Endothelial cell of umbilical vein (primary cell): ENCODE measurements at regions not wholly inside any gene's neighbourhood (a gene's known extent, or its start where the extent isn't known, plus 50 kb on each side); places are given as distances from the start of the nearest gene placed in this dataset.

ENCODE experiments used
- BruUV-seq: library from RNA; stranded (reverse); fragments of 400-500 nt; replicated peaks from 2 replicates; lab custom pipeline; 2021; lab: Mats Ljungman, UMichigan
- CTCF ChIA-PET: fragments of 300-600, 350-600 bp; sonication (Branson Sonifier 250); formaldehyde crosslinking; loops from one replicate; lab custom pipeline; 2021; ENCODE audit warnings: antibody characterized with exemption, inconsistent platforms; lab: Charles Lee
- POLR2A ChIA-PET: fragments of 300-600, 350-600 bp; sonication (Branson Sonifier 250); formaldehyde crosslinking; loops from one replicate; lab custom pipeline; 2021; ENCODE audit warnings: antibody characterized with exemption, inconsistent platforms; lab: Charles Lee
- DNase-seq: peaks from one replicate; pipeline ENCODE4 v3.0.0-alpha.2; 2011; ENCODE audit warnings: low read depth, low spot score
- FAIRE-seq: peaks from 2 replicates; lab custom pipeline; 2011; peaks lifted over from hg19 to GRCh38; lab: Jason Lieb, UNC
- H2AFZ ChIP-seq: 2 replicates; pipeline ENCODE4 v1.6.0; 2012; ENCODE audit warnings: low read depth, low read length, control low read depth, inconsistent platforms
- H3K27ac ChIP-seq: 2 replicates; pipeline ENCODE4 v1.5.1; 2011; ENCODE audit warnings: low read depth, mild to moderate bottlenecking, control low read depth, low read length, moderate library complexity; ENCODE audit not compliant: insufficient read depth
- H3K27me3 ChIP-seq, 2 experiments: 2 replicates each; pipeline versions ENCODE4 v1.6.0 to v1.6.1; 2011; ENCODE audit warnings: low read length in 2 of 2, mixed read lengths in 1 of 2; ENCODE audit not compliant: control insufficient read depth in 2 of 2, insufficient read depth in 2 of 2
- H3K36me3 ChIP-seq, 2 experiments: 2 replicates in 1 of 2; 3 replicates in 1 of 2; pipeline ENCODE4 v1.5.1; 2011; ENCODE audit warnings: low read length in 2 of 2, mild to moderate bottlenecking in 1 of 2, moderate library complexity in 1 of 2; ENCODE audit not compliant: control insufficient read depth in 2 of 2, insufficient read depth in 2 of 2; ENCODE audit errors: extremely low read depth in 1 of 2
- H3K4me1 ChIP-seq: 3 replicates; pipeline ENCODE4 v1.5.1; 2011; ENCODE audit warnings: mild to moderate bottlenecking, low read length; ENCODE audit not compliant: control insufficient read depth, insufficient read depth; ENCODE audit errors: extremely low read depth
- H3K4me2 ChIP-seq: 2 replicates; pipeline ENCODE4 v1.6.1; 2011; ENCODE audit warnings: low read length, control low read depth, mixed read lengths; ENCODE audit not compliant: insufficient read depth
- H3K4me3 ChIP-seq, 3 experiments: fragments of 200-600 bp in 1 of 3; sonication (generic), shearing (Covaris generic) in 1 of 3; replicated peaks in 1 of 3; 2 replicates each; pipeline ENCODE4 v1.5.1; 2011 to 2016; ENCODE audit warnings: control low read depth in 3 of 3, low read length in 3 of 3, mild to moderate bottlenecking in 2 of 3, inconsistent platforms in 1 of 3, low read depth in 1 of 3, moderate library complexity in 1 of 3; ENCODE audit not compliant: insufficient read depth in 1 of 3
- H3K79me2 ChIP-seq: 2 replicates; pipeline ENCODE4 v1.6.0; 2012; ENCODE audit warnings: low read length, inconsistent platforms; ENCODE audit not compliant: control insufficient read depth, insufficient read depth
- H3K9ac ChIP-seq: replicated peaks from 2 replicates; pipeline ENCODE3; 2011; ENCODE audit warnings: low read length, control low read depth; ENCODE audit not compliant: insufficient read depth; ENCODE audit errors: extremely low read depth
- H3K9me1 ChIP-seq: replicated peaks from 3 replicates; pipeline ENCODE4 v1.6.0; 2011; ENCODE audit warnings: mild to moderate bottlenecking, low read length; ENCODE audit not compliant: control insufficient read depth, insufficient read depth; ENCODE audit errors: extremely low read depth
- H3K9me3 ChIP-seq: replicated peaks from 2 replicates; pipeline ENCODE4 v1.5.1; 2012; ENCODE audit warnings: low read length, inconsistent platforms; ENCODE audit not compliant: control insufficient read depth, insufficient read depth
- H4K20me1 ChIP-seq: replicated peaks from 2 replicates; pipeline ENCODE3; 2011; ENCODE audit warnings: mild to moderate bottlenecking, low read length; ENCODE audit not compliant: control insufficient read depth, insufficient read depth; ENCODE audit errors: extremely low read depth
- EZH2 ChIP-seq: IDR thresholded peaks from 2 replicates; pipeline ENCODE4 v1.6.1; 2012; ENCODE audit warnings: borderline replicate concordance, low read depth, mild to moderate bottlenecking, moderate library complexity, low read length, inconsistent platforms; ENCODE audit not compliant: severe bottlenecking
- FOS ChIP-seq: IDR thresholded peaks from 2 replicates; pipeline ENCODE4 v1.6.1; 2011; ENCODE audit warnings: mild to moderate bottlenecking, low read length, moderate library complexity, borderline replicate concordance; ENCODE audit not compliant: insufficient read depth
- GATA2 ChIP-seq: IDR thresholded peaks from 2 replicates; pipeline ENCODE4 v1.7.0; 2011; ENCODE audit warnings: low read depth, mild to moderate bottlenecking, moderate library complexity, mixed read lengths, low read length; ENCODE audit not compliant: insufficient read length, insufficient read depth
- JUN ChIP-seq: IDR thresholded peaks from 2 replicates; pipeline ENCODE4 v1.6.1; 2011; ENCODE audit warnings: borderline replicate concordance, low read depth; ENCODE audit not compliant: insufficient read length, insufficient read depth
- MYC ChIP-seq: IDR thresholded peaks from one replicate; pipeline ENCODE4 v1.6.1; 2011; ENCODE audit warnings: mild to moderate bottlenecking, low read depth, low read length
- POLR2A ChIP-seq: IDR thresholded peaks from 2 replicates; pipeline ENCODE4 v1.6.1; 2012; ENCODE audit warnings: low read depth, mild to moderate bottlenecking, control low read depth, low read length
- POLR2AphosphoS5 ChIP-seq: IDR thresholded peaks from 2 replicates; pipeline ENCODE4 v1.6.1; 2012; ENCODE audit warnings: low read depth, mild to moderate bottlenecking, control low read depth, low read length, moderate library complexity; ENCODE audit not compliant: insufficient read depth
- dilution Hi-C: fragments of 300-500 bp; cut with MboI; formaldehyde crosslinking; loops from one replicate; pipeline ENCODE4 v1.15.0; 2019; ENCODE audit warnings: low sequenced_read_pairs; ENCODE audit not compliant: extremely low pct_ligation_motif_present
- intact Hi-C: fragments of 100-400 bp; cut with micrococcal nuclease; formaldehyde crosslinking; loops from one replicate; pipeline ENCODE4 v1.10.0; 2022
- TF ChIP-seq, protein P1 (sequence below), 2 donors: IDR thresholded peaks; 1 replicate in 1 of 2; 2 replicates in 1 of 2; pipeline ENCODE4 v1.5.1; 2011; ENCODE audit warnings: low read length in 2 of 2, mild to moderate bottlenecking in 2 of 2, moderate library complexity in 2 of 2, control low read depth in 1 of 2, inconsistent platforms in 1 of 2, low read depth in 1 of 2; ENCODE audit not compliant: insufficient read depth in 1 of 2; ENCODE audit errors: extremely low read depth in 1 of 2
- TF ChIP-seq, protein P2 (sequence below): IDR thresholded peaks from 2 replicates; pipeline ENCODE4 v1.6.1; 2011; ENCODE audit not compliant: insufficient read depth, insufficient read length

DNA sequence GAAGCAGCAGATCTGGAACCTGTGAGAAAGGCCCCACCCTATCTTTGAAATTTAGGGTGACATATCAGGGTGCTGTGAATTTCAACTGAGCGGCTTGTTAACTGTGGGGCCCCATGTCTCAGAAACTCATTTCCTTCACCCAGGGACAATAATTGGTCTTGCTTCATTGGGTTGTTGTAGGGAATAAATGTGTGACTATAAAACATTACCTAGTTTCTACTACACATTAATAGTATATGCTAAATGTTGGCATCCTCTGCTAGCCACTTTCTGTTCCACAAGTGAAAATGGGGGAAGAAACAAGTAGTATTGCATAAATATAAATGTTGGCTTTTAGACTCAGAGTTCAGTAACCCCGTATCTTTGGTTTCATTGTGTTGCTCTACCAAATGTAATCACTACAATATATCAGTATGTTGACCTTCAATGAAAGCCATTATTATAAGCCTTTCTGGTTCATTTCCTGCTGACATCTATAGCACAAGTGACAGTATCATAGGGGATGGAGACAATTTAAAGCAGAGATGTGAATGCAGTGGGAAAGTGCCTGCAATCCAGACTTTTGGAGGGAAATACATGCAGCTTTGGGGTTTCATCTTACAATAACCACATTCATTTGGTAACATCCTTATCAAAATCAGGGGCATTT, 905.5 kb upstream of the RAG2 start:
- no peak overlapping the region for H3K4me2 ChIP-seq
- intact Hi-C loops = no loop called here
- no peaks in the 10 kb centered on the region for H3K36me3 ChIP-seq
- BruUV-seq = no TSS peak
- no peaks in the 10 kb centered on the region for H3K79me2 ChIP-seq
- no peaks in the 10 kb centered on the region for H3K27me3 ChIP-seq
- no peaks in the 10 kb centered on the region for H3K4me1 ChIP-seq
- no peaks in the 10 kb centered on the region for H3K9me3 ChIP-seq
- TF ChIP-seq EZH2 = no peak
- TF ChIP-seq MYC = no peak
- TF ChIP-seq JUN = no peak
- TF ChIP-seq, protein P1, sequence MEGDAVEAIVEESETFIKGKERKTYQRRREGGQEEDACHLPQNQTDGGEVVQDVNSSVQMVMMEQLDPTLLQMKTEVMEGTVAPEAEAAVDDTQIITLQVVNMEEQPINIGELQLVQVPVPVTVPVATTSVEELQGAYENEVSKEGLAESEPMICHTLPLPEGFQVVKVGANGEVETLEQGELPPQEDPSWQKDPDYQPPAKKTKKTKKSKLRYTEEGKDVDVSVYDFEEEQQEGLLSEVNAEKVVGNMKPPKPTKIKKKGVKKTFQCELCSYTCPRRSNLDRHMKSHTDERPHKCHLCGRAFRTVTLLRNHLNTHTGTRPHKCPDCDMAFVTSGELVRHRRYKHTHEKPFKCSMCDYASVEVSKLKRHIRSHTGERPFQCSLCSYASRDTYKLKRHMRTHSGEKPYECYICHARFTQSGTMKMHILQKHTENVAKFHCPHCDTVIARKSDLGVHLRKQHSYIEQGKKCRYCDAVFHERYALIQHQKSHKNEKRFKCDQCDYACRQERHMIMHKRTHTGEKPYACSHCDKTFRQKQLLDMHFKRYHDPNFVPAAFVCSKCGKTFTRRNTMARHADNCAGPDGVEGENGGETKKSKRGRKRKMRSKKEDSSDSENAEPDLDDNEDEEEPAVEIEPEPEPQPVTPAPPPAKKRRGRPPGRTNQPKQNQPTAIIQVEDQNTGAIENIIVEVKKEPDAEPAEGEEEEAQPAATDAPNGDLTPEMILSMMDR (IDR thresholded peaks at IDR 0.05; ENCODE audit: extremely low read depth in 1 of 2, insufficient read depth in 1 of 2, low read depth in 1 of 2, low read length in 2 of 2) = no peak
- TF ChIP-seq, protein P2, sequence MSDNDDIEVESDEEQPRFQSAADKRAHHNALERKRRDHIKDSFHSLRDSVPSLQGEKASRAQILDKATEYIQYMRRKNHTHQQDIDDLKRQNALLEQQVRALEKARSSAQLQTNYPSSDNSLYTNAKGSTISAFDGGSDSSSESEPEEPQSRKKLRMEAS = no peak
- TF ChIP-seq FOS = no peak
- TF ChIP-seq POLR2AphosphoS5 = no peak
- no peak for TF ChIP-seq GATA2
- no peak for TF ChIP-seq POLR2A
- H3K9ac ChIP-seq = no peak overlapping the region
- CTCF ChIA-PET = no interaction called here
- no peak for DNase-seq
- dilution Hi-C loops = no loop called here
- no peak overlapping the region for H3K4me3 ChIP-seq
- no peak for FAIRE-seq
- H3K9me1 ChIP-seq = no peaks in the 10 kb centered on the region
- H2AFZ ChIP-seq = no peak overlapping the region
- H4K20me1 ChIP-seq = no peaks in the 10 kb centered on the region
- no peak overlapping the region for H3K27ac ChIP-seq
- POLR2A ChIA-PET = no interaction called here
